ENCODE measurements at regions not wholly inside any gene's neighbourhood (a gene's known extent, or its start where the extent isn't known, plus 50 kb on each side); places are given as distances from the start of the nearest gene placed in this dataset.

DNA sequence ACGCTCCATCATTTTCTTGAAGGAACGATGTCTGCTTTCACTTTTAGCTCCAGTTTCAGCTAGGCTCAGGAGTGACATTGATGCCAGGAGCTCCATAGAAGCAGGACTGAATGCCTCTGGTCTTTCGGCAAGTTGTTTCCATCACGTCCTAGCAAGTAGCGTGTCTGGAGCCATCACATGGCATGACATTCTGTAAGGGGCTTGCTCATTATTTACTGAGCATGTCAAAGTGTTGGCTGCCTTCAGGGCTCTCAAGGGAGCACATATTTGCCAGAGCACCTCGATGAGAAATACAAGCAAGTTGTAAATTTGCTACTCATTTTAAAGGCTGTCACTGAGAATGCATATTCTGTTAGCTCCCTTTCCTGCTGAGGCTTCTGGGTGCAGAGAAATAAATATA, 131.0 kb upstream of the ITGB1 start:
- Histone ChIP-seq H3K4me3 (no peak overlapping the region), H3K36me3 (no peaks in the 10 kb centered on the region), H3K27ac (no peak overlapping the region), H3K4me1 (no peaks in the 10 kb centered on the region), H3K9me3 (no peaks in the 10 kb centered on the region), H3K27me3 (no peaks in the 10 kb centered on the region)
- in situ Hi-C loops (cut with MboI; ENCODE audit: low pct_ligation_motif_present in 1 of 4, low pct_unique_long_range_greater_than_20kb in 1 of 4, low sequenced_read_pairs in 3 of 4) (no loop called here), intact Hi-C loops (cut with DNase I; ENCODE audit: low total_unique reads) (no loop called here)
- TF ChIP-seq, protein P1, sequence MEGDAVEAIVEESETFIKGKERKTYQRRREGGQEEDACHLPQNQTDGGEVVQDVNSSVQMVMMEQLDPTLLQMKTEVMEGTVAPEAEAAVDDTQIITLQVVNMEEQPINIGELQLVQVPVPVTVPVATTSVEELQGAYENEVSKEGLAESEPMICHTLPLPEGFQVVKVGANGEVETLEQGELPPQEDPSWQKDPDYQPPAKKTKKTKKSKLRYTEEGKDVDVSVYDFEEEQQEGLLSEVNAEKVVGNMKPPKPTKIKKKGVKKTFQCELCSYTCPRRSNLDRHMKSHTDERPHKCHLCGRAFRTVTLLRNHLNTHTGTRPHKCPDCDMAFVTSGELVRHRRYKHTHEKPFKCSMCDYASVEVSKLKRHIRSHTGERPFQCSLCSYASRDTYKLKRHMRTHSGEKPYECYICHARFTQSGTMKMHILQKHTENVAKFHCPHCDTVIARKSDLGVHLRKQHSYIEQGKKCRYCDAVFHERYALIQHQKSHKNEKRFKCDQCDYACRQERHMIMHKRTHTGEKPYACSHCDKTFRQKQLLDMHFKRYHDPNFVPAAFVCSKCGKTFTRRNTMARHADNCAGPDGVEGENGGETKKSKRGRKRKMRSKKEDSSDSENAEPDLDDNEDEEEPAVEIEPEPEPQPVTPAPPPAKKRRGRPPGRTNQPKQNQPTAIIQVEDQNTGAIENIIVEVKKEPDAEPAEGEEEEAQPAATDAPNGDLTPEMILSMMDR (IDR thresholded peaks at IDR 0.05) = no peak
- no peak for TF ChIP-seq POLR2AphosphoS5 (IDR thresholded peaks at IDR 0.05)
- no peak for TF ChIP-seq POLR2A (IDR thresholded peaks at IDR 0.05)
- no peak for TF ChIP-seq EP300 (IDR thresholded peaks at IDR 0.05; ENCODE audit: low read depth)
- DNase-seq = no peak
- WGBS, 2 donors (ENCODE audit: low coverage in 1 of 2) = 80 to 100% methylated on average over 1 to 6 of the region's 6 CpGs

DNA sequence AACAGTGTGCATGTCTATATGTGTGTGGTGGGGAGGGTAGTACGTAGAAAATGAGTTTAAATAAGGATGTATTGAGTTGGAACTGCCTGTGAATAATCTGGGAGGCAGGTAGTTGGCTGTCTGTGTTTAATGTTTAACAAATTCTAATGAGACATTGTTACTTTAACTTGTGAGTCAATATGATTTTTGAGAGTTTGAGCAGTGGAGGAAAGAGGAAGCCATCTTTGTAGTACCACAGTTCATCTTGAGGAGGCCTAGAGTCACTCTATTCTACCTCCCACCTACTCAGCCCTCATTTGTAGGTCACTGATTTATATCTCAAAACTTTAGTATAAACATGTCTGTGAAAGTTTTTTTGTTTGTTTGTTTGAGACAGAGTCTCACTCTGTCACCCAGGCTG, 129.9 kb upstream of the ITGB1 start:
- WGBS, 2 donors (ENCODE audit: low coverage in 1 of 2) = 38 to 59% methylated on average over 1 of the region's 1 CpG
- TF ChIP-seq POLR2A (IDR thresholded peaks at IDR 0.05) (no peak), EP300 (IDR thresholded peaks at IDR 0.05; ENCODE audit: low read depth) (no peak), POLR2AphosphoS5 (IDR thresholded peaks at IDR 0.05) (no peak)
- TF ChIP-seq, protein P1 (IDR thresholded peaks at IDR 0.05) = no peak
- in situ Hi-C loops (cut with MboI; ENCODE audit: low pct_ligation_motif_present in 1 of 4, low pct_unique_long_range_greater_than_20kb in 1 of 4, low sequenced_read_pairs in 3 of 4) = no loop called here
- no peak overlapping the region for H3K27ac ChIP-seq
- intact Hi-C loops (cut with DNase I; ENCODE audit: low total_unique reads) = no loop called here
- no peak for DNase-seq
- no peaks in the 10 kb centered on the region for H3K36me3 ChIP-seq
- no peak overlapping the region for H3K4me3 ChIP-seq
- no peaks in the 10 kb centered on the region for H3K9me3 ChIP-seq
- no peaks in the 10 kb centered on the region for H3K4me1 ChIP-seq
- H3K27me3 ChIP-seq = no peaks in the 10 kb centered on the region

DNA sequence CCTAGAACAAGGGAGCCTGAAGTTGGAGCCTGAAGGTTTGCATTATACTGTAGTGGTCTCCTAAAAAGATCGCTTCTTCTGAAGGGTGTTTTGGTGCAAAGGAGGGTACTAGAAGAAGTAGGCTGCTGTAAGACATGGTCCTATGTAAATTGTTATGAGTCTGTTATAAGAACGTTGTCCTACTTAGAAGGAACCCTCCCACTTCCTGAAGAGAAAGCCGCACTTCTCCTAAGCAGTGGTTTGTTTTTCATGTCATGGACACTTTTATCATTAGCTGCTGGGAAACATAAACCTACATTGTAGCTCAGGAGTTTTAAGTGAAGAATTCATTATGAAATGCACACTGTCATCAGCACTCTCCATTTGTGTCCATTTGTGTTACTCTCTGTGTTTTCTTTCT, 129.1 kb upstream of the ITGB1 start:
- Histone ChIP-seq H3K9me3 (no peaks in the 10 kb centered on the region), H3K27ac (no peak overlapping the region), H3K4me1 (no peaks in the 10 kb centered on the region), H3K4me3 (no peak overlapping the region), H3K27me3 (no peaks in the 10 kb centered on the region), H3K36me3 (no peaks in the 10 kb centered on the region)
- WGBS, 2 donors (ENCODE audit: low coverage in 1 of 2) = 69% methylated on average over 3 of the region's 3 CpGs; no CpG with 5 or more reads in 1 of the 2 donors
- intact Hi-C loops (cut with DNase I; ENCODE audit: low total_unique reads) (no loop called here), in situ Hi-C loops (cut with MboI; ENCODE audit: low pct_ligation_motif_present in 1 of 4, low pct_unique_long_range_greater_than_20kb in 1 of 4, low sequenced_read_pairs in 3 of 4) (no loop called here)
- TF ChIP-seq, protein P1 (IDR thresholded peaks at IDR 0.05) = no peak
- no peak for TF ChIP-seq EP300 (IDR thresholded peaks at IDR 0.05; ENCODE audit: low read depth)
- no peak for DNase-seq

DNA sequence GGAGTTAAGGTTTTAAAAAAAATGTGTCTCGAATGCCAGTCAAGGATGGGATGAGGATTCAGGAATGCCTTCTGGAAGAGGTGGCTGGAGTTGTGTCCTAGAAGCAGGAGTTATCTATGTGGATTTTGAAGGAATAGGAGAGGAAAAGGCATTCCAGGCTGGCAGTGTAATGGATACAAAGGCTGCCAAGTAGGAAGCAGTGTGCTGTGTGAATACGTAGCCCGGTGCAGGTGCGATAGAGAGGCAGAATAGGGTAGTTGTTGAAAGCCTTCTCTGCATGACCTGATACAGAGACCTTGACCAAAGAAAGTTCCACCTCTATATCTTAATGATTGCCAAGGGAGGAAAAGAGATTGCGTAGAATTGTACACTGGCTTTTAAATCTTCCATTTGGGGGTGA, 128.1 kb upstream of the ITGB1 start:
- DNase-seq = no peak

DNA sequence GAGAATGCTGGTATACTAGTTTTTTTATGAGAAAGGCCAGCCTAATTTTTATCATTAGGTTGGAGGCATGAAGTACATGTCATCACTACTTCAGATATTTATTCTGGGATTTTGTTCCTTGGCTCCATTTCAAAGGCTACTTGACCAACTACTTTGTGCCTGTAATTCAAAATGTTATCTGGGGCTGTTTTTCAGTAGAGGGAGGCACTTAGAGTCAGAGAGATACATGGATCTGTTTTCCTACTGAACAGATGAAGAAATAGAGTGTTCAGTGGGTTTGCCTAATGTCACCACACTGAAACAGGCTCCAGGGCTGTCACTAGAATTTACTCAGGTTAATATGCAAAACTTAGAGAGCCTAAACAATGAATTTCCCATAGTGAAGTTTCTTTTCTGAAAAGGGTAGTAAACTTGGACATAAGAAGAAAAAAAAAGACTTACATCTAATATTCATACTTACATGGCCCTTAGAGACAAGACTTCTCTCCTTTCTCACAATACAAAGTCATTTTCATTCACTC, 127.3 kb upstream of the ITGB1 start:
- Histone ChIP-seq H3K27ac (no peak overlapping the region), H3K36me3 (no peaks in the 10 kb centered on the region), H3K4me3 (no peak overlapping the region), H3K9me3 (no peaks in the 10 kb centered on the region), H3K27me3 (no peaks in the 10 kb centered on the region), H3K4me1 (no peaks in the 10 kb centered on the region)
- intact Hi-C loops (cut with DNase I; ENCODE audit: low total_unique reads) = no loop called here
- no peak for TF ChIP-seq POLR2AphosphoS5 (IDR thresholded peaks at IDR 0.05)
- no peak for TF ChIP-seq EP300 (IDR thresholded peaks at IDR 0.05; ENCODE audit: low read depth)
- TF ChIP-seq, protein P1 (IDR thresholded peaks at IDR 0.05) = no peak
- no peak for TF ChIP-seq POLR2A (IDR thresholded peaks at IDR 0.05)
- no peak for DNase-seq
- in situ Hi-C loops (cut with MboI; ENCODE audit: low pct_ligation_motif_present in 1 of 4, low pct_unique_long_range_greater_than_20kb in 1 of 4, low sequenced_read_pairs in 3 of 4) = no loop called here

More for the DNA sequence above, 128.1 kb upstream of the ITGB1 start:
- TF ChIP-seq POLR2AphosphoS5 (IDR thresholded peaks at IDR 0.05) (no peak), EP300 (IDR thresholded peaks at IDR 0.05; ENCODE audit: low read depth) (no peak)
- no peak overlapping the region for H3K4me3 ChIP-seq
- H3K9me3 ChIP-seq = no peaks in the 10 kb centered on the region
- no peaks in the 10 kb centered on the region for H3K4me1 ChIP-seq
- no peak overlapping the region for H3K27ac ChIP-seq
- H3K36me3 ChIP-seq = no peaks in the 10 kb centered on the region
- H3K27me3 ChIP-seq = no peaks in the 10 kb centered on the region
- intact Hi-C loops (cut with DNase I; ENCODE audit: low total_unique reads) (no loop called here), in situ Hi-C loops (cut with MboI; ENCODE audit: low pct_ligation_motif_present in 1 of 4, low pct_unique_long_range_greater_than_20kb in 1 of 4, low sequenced_read_pairs in 3 of 4) (no loop called here)
- 86 to 91% methylated on average over 2 to 5 of the region's 5 CpGs for WGBS, 2 donors (ENCODE audit: low coverage in 1 of 2)
